SHP77 (cell line): ENCODE measurements at regions not wholly inside any gene's neighbourhood (a gene's known extent, or its start where the extent isn't known, plus 50 kb on each side); places are given as distances from the start of the nearest gene placed in this dataset.
A peak's percentile ranks its signal among the peaks of the same experiment; 100 is the strongest.
"Not testable (repeated sequence)": the region's sequence is repeated elsewhere in the genome, so short reads cannot be mapped to it uniquely, and the experiment has no call there.

Source experiments
- DNase-seq, 2 experiments: peaks; one replicate each; lab custom pipeline; 2025; lab: John Stamatoyannopoulos, UW

DNA sequence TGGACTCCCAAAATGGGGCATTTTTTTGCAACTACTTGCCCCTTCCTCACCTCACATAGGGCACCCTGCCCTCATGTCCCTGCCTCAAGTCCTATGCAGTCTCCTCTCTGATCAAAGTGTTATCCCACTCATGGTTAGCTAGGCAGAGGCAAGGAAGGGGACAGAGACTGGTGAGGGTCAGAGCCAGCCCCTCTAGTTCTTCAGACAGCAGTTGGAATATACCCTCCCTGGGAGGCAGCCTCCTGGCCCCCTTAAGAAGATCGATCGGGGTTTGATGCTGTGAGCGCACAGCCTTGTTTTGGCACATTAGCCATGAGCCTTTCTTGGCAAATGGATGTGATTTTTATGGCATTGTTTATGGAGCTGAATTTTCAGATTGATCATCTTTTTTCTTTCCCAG lies 436.9 kb downstream of the BUD13 start:
- no peak for DNase-seq

DNA sequence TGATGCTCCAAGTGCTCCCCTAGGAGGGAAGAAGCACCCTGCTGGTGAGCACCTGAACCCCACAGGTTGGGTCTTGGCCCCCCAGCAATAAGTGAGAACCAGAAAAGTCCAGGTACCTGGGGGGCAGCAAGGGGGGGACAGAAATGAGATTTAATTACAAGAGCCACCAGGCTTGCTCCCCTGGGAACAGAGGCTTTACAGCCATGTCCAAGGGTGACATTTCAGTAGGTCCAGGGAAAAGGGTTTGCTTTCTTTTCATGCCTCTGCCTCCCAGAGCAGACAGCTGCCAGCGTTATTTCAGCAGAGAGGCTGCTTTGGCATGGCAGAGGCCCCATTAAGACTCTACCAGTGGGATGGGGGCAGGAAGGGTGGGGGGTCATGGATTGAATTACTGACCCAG lies 437.7 kb downstream of the BUD13 start:
- no peak for DNase-seq

DNA sequence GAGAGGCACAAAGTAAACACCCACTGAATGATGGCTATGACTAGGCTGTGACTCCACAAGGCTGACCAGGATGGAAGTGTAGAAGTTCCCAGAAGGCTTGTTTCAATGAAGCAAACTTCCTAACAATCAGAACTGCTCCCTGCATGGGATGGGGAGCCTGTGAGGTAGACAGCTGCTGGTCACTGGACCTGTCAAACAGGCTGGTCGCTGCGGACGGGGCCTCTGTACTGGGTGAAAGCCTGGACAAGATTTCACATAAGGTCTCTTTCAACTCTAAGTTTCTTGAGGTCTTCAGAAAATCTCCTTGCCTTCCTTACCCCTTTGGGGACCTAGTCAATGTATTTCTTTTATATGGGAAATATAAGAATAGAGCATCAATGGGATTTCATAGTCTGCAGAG lies 438.2 kb downstream of the BUD13 start:
- DNase-seq = no peak

DNA sequence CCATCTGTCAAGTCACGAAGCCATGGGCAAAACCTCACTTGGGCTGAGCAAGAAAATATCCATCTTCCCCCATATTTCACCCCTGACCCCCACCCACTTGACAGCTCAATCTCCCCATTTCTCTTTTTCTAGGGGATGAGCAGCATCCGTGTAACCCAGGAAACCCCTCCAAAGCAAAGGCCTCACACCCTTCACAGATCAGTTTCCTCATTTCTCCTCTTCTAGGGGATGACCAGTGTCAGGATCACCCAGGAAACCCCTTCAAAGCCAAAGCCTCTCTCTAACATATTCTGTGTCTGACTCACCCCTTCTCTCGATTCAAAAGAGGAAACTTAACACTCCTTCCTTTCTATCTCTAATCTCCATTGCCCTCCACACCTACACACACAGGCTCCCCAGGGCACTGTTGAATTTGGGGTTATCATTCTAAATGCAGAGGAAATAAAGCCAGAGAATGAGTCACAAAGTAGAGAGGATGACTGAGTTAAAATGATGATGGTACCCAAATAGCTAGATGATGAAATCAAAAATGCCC lies 439.7 kb downstream of the BUD13 start:
- DNase-seq = no peak

DNA sequence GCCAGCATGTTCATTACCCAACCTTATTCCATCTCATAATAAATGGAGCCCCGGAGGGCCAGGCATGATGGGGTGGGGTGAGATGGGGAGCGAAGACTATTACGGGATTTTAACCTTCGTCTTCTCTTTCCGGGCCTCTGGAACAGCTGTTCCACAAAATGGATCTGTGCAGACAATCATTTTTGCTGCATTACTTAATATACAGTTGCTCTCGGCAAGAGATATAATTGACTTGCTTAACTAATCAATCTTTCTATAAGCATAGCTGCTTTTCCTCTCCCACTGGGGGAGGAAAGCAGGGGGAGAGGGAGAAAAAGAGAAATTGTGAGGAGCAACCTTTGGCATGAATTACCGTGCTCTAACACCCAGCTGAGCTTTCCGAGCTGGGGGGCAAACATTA lies 440.4 kb downstream of the BUD13 start:
- no peak for DNase-seq

DNA sequence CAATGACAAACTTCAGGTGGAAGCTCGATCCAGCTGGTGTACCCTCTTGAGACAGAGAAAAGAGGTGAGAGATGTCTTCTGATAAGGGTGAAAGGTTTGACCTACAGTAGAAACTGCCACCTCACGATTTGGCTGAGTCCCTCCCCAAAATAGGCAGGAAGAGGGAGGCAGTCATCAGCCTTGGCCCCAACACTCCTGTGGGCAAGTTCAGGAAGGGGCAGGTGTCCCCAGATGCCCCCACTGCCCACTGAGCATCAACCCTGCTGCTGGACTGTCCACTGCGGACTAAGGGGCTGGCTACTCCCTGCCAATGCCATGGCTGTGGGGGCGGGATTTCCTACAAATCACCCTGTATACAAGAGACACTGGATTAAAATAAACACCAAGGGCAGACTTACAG lies 441.4 kb downstream of the BUD13 start:
- no peak for DNase-seq

DNA sequence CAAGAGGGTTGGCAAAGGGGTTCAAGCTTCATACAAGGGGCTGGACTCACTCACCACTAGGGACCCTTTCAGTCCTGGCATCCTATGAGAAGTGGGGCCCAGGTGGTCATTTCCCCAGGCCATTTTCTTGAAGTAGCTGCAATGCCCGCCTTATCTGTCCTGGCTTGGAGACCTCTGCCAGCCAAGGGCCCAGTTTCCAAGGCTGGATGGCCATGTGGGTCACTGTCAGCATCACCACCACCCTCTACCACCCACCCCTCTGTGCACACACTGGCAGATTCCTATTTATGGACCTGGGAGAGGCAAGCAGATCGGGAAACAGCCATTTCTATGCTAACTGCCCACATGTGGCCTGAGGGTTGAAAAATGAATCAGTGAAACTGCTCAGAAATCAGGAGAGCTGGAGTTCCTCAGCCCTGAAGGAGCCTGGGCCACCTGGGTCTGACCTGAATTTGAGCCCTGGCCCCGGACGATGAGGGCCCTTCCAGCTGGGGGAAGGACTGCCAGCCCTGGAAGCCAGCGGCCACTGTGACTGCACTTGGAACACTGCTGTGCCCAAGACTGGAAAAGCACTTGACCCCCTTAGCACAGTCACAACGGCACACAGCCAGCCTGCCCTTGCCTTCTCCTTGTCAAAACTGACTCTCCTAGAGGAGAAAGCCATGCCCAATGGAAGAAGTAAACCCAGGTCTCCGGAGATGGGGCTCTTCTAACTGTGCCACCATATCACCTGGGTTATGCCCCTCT lies 442.2 kb downstream of the BUD13 start:
- no peak for DNase-seq

DNA sequence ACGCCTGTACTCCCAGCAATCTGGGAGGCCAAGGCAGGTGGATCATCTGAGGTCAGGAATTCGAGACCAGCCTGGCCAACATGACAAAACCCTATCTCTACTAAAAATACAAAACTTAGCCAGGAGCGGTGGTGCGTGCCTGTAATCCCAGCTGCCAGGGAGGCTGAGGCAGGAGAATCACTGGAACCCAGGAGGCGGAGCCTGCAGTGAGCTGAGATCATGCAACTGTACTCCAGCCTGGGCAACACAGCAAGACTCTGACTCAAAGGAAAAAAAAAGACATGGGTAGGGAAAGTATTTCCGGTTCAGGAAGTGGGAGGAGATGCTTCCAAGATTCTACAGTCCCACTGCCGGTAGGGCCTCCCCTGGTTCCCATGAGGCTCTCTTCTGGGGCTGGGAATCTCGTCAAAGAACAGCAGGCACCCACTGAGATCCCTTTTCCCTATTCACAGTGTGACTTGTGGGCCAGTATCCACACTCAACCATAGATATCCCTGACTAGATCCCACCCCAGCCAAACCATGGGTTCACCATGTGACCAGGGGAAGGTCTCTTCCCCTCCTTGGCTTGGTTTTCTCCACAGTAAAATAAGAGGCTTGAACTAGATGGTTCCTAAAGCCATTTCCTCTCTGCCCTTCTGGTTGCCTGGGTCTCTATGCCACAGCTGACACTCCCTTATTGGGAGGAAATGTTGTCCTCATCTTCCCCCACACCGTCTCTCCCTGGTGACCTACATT lies 443.3 kb downstream of the BUD13 start:
- DNase-seq = no peak

DNA sequence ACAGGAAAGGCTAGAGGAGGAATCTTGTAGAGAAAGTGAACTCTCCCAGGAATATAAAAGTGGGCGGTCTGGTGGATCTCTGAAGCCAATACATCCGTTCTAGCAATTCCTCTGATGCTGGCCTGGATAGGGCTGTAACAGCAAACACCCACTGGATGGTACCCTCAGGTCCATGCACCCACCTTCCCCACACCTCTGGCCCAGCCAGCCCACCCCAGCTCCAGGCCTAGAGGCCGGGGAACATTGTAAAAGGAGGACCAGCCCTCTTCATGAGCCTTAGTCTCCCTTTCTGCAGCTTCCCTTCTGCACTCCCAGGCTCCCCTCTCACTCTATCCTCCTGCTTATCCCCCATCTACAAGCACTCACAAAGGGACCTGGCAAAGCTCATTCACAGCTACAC lies 443.9 kb downstream of the BUD13 start:
- DNase-seq = no peak

DNA sequence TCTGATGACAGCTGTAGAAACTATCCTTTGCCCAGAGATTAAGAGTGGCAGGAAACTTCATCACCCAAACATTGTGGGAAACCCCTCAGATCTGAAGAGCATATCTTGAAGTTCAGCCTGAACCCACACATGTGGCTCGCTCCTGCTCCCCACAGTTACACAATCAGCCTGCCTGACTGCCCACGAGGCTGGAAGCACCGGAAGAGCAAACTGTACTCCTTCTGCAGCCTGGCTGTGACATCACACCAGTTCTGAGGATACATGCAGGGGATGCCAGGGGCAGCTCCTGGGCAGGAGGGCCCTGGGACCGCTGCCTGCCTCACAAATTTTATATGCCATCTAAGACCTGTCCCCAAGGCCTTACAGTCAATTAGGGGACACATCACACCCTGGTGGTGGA lies 444.4 kb downstream of the BUD13 start:
- no peak for DNase-seq

DNA sequence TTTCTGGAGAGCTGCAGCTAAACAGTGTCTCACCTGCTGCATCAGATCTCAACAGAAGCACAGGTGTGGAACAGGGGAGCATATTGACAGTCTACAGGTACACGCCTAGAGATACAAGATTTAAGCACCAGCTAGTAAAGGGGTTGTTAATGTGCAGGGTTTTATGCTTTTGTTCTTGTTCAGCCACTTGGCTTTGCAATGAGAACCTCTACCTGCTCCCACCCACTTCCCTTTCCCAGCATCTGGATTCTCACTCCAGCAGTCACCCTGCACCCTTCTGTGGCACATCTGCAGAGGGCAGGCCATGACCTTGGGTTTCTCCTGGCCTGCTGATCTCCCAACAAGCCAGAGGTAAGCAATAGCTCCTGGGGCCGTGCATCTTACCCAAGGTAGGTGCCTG lies 446.6 kb downstream of the BUD13 start:
- no peak for DNase-seq

DNA sequence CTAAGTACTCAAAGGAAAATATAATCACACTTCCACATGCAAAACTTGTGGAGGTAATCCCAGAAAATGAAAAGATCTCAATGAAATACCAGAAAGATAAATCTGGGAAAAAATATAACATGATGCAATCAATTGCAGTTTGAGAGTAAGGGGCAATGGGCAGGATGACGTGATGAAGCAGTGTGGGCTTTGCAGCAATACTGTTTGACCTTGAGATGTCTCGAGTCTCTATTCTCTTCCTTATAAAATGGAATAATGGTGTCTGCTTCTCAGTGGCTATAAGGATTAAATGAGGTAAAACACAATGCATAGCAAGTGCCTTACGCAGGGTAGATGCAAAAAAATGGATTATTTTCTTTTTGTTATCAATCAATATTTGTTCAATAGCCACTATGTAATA lies 447.5 kb downstream of the BUD13 start:
- no peak for DNase-seq

DNA sequence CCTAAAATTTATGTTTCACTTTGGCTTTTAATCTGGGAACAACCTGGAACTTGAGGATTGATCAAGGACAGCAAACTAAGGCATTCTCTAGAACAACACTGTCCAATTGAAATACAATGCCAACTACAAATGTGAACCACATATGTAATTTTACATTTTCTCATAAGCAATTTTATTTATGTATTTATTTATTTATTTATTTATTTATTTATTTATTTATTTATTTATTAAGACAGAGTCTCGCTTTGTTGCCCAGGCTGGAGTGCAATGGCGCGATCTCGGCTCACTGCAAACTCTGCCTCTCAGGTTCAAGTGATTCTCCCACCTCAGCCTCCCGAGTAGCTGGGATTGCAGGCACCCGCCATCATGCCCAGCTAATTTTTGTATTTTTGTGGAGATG lies 448.7 kb downstream of the BUD13 start:
- not testable (repeated sequence) for DNase-seq

DNA sequence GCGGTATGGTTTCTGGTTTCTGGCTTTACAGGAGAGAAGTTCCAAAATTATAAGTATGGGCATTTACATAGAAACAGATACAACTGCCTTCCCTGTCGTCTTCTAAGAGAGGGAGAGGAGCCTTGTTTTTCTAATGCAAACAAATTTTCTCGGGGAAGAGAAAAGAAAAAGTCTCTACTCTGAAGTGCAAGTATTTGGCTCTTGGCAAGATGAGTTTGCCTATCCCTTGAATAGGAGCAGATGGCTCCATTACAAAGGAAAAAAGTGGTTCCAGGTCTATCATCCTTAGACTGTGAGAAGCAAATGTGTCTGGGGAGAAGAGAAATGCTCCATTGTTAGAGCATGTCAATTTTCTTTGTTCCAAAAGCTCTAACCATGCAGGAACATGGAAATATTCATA lies 455.6 kb downstream of the BUD13 start:
- no peak for DNase-seq

DNA sequence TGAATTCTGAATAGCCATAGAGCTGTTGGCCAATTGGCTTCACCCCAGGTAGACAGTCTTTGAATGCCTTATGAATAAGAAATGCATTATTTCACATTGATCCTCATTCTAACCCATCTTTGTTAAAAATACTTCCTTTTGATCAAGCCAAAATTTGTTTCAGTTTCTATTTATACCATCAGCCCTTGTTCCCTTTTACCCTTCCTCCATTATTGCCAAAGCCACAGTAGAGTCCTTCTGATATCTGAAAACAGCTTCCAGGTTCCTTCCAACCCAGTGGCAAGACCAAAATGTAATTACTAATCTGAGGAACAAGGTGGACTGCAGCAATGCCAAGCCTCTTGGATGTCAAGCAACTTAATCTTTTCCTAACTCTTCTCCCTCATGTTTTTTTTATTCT lies 458.8 kb downstream of the BUD13 start:
- no peak for DNase-seq

DNA sequence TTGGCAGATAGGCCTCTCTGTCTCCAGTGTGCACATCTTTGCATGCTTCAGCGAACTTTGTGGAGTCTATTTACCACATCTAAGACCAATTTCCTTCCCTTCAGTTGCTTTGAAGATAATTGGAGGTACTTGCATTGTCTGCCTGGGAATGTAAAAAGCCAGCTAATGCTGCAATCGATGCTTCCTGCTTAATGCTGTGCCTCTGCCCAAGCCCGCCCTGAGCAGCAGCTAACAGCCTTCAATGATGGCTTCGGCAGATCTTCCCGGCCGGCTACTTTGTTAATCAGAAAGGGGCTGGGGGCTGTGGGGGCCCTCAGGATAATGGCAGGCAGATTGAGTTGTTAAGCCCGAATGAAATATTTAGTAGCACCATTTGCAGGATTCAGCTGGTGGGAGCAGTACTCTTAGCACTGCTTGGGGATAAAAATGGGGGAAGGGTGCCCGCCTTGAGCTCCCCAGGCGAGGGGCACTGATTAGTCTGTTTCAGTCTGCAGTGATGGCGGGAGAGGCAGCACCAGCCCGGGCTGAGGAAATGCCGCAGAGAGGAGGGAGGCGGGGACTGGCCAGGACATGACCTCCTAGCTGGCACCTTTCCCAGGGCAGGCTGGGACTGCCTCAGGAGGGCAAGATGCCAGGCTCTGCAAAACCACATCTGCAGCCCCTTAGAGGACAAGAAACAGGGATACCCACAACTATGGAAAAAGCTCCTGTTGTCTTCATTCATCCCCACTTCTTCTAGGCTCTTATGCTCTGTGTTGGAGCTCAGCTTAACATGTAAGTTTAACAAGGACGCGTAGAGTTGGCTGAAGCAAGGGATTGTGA lies 460.0 kb downstream of the BUD13 start:
- peak; percentile 21 to 84 for DNase-seq

DNA sequence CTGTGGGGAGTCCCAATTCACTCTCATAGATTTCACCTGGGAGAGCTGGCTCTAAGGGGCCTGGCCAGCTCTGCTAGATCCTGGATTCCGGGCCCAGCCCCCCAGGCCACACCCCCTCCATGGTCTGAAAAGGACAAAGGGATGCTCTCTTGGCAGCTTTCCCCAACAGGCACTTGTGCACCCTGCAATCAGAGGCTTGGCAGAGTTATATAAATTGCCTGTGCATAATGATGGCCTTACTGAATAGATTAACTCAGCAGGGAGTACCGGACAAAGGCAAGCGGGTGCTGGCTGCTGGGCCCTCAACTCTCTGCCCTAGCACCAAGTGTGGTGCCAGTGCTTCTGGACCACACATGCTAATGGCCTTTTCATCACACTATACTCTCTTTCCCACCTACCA lies 461.6 kb downstream of the BUD13 start:
- no peak for DNase-seq

DNA sequence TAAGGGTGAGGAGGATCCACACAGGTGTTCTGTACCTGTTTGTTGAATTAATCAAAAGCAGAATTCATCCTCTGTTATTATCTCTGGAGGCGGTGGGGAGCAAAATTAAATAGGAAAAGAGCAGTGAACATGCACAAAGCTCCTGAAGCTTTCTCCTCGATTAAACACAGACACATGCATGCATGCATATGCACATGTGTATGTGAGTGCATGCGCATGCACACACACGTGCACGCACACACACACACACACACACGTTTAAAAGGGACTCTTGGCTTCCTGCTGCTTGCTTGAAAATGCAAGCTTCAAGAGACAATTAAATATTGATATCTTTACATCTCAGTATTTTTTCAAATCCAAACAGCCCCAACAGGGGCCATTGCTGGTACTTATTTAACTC lies 462.1 kb downstream of the BUD13 start:
- no peak for DNase-seq

DNA sequence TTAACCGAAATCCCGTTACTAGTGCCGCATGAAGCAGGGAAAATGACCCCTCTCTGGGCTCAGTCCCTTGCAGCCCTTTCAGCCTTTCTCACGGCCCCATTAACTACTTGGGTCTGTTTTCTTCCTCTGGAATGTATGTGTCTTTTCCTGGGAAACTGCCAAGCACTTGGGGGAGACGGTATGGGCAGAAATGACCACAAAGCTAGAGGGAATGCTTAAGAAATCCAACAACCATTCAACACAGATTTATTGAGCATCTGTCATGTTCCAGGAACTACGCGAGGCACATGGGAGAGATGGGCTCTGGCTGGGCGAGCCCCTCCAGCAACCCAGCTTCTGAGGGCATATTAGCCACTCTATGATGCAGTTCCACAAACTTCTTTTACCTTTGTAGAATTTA lies 462.6 kb downstream of the BUD13 start:
- no peak for DNase-seq

DNA sequence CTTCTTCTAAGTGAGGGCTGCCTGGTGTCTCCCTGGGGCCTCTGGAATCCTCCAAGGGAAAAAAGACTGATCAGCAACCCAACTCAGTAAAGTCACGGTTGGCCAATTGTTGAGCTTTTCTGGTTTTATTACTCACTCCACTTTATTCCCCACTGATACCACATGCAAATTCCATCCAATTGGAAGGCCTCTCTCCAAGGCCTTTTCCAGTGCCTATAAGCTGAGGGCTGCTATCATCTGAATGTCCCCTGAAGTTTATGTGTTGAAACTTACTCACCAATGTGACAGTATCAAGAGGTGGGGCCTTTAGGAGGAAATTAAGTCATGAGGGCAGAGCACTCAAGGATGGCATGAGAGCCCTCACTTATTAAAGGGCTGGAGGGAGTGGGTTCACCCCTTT lies 463.3 kb downstream of the BUD13 start:
- DNase-seq = no peak

DNA sequence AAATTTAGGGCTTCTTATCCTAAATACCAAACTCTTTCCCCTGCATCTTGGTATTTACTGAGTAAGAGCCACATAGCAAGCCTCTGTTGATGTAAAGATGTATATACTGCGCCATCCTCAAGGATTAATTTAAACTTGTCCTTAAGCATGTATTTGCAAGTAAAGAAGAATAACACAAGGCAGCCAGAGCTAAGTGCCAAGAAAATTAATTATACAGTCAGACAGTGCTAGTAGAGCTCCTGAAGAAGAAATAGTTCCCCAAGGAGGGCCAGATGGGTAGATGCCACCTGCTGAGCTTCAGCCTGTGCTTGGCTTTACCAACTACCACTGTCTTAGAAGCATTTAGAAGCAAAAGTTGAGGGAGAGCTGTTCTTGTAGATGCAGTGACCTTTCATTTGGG lies 470.0 kb downstream of the BUD13 start:
- no peak for DNase-seq

DNA sequence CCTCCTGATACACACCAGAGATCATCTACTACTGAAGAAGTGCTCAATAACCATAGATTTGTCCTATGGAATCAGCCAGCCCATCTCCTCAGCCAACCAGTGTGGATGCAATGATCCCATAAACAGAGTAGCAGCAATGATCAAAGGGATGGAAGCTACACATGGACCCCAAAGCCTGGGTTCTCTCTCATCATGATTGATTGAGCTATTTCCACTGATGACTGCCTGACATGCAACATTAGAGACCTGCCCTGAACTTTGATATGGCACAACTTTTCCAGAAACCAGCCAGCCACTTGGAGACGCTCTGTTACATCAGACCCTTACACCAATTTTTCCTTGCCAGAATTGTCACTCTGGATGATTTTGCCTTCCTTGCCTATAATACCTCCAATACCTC lies 471.6 kb downstream of the BUD13 start:
- no peak for DNase-seq

DNA sequence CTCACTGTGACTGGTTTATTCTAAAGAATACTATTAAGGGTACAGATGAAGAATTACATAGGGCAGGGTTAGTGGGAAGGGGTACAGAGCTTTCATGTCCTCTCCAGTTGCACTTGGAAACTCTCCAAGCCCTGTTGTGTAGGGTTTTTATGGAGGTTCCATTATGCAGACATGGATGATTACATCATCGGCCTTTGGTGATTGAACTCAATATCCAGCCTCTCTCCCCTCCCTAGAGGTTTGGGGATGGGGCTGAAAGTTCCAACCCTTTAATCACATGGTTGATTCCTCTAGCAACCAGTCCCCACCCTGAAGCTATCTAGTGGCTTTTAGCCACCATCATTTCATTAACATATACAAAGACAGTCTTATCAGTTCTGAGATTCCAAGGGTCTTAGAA lies 472.6 kb downstream of the BUD13 start:
- DNase-seq = no peak
